ACHN (cell line): ENCODE measurements at regions not wholly inside any gene's neighbourhood (a gene's known extent, or its start where the extent isn't known, plus 50 kb on each side); places are given as distances from the start of the nearest gene placed in this dataset.
A peak's percentile ranks its signal among the peaks of the same experiment; 100 is the strongest.

Source experiments
- DNase-seq: peaks from one replicate; pipeline ENCODE4 v3.0.0-alpha.2; 2015
- in situ Hi-C: cut with HindIII; loops from 2 replicates; pipeline ENCODE4 v1.10.0; 2017; ENCODE audit warnings: low sequenced_read_pairs, low pct_ligation_motif_present, low pct_unique_long_range_greater_than_20kb

GRCh38 chr5:175219366-175219765 lies 224.6 kb downstream of the DRD1 start:
- DNase-seq = no peak
- in situ Hi-C loops = no loop called here

DNA sequence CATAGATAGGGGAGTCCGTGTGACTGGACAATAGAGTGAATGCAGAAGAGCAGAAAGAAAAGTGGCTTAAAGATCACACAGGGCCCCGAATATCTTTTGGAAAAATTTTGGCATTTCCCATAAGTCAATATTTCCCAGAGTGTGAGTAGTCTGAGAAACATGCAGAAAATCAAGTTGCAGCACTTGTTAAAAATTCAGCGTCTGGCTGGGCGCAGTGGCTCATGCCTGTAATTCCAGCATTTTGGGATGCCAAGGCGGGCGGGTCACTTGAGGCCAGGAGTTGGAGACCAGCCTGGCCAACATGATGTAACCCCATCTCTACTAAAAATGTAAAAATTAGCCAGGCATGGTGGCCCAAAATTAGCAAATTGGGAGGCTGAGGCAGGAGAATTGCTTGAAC lies 227.0 kb downstream of the DRD1 start:
- in situ Hi-C loops = no loop called here
- no peak for DNase-seq

GRCh38 chr5:175215906-175216305 lies 228.1 kb downstream of the DRD1 start:
- no peak for DNase-seq

GRCh38 chr5:175214152-175214551 lies 229.8 kb downstream of the DRD1 start:
- in situ Hi-C loops = no loop called here
- DNase-seq = peak; percentile 68

More at GRCh38 chr5:175215906-175216305, 228.1 kb downstream of the DRD1 start:
- in situ Hi-C loops = no loop called here

GRCh38 chr5:175211956-175212756 lies 231.8 kb downstream of the DRD1 start:
- DNase-seq = no peak
- in situ Hi-C loops = no loop called here

- no peak for DNase-seq
- in situ Hi-C loops = no loop called here
Observed at GRCh38 chr5:175207321-175208040, 236.5 kb downstream of the DRD1 start.

- no peak for DNase-seq
- in situ Hi-C loops = no loop called here
Observed at GRCh38 chr5:175206669-175207068, 237.3 kb downstream of the DRD1 start.

GRCh38 chr5:175202463-175203068 lies 241.4 kb downstream of the DRD1 start:
- peak; percentile 79 for DNase-seq
- in situ Hi-C loops = no loop called here

DNA sequence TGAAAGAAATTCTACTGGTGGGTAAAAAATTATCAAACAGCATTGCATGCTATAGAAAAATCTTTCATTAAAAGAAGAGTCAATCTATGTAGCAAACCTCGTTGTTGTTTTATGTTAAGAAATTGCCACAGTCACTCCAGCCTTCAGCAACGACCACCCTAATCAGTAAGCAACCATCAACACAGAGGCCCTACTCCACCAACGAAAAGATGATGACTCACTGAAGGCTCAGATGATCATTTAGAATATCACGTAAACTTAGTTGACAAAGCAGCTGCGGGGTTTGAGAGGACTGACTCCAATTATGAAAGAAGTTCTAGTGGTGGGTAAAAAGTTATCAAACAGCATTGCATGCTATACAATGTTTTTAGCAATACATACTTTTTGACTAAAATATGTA lies 242.6 kb downstream of the DRD1 start:
- DNase-seq = no peak
- in situ Hi-C loops = no loop called here

GRCh38 chr5:175195698-175196656 lies 248.0 kb downstream of the DRD1 start:
- DNase-seq = no peak
- in situ Hi-C loops = no loop called here

DNA sequence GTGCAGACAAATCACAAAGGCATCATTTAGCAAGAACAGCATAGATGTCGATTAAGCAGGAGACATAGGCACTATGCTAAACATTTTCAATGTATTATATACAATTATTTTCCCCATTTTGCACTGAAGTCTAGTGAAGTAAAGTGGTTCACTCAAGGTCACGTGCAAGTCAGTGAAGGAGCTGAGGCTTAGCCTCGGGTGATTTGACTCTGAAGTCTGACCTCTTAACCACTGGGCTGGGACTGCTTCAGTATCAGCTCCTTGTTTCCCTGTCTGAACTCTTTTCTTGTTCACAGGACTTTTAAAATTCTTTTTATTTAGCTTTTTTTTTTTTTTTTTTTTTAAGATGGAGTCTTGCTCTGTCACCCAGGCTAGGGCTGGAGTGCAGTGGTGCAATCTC lies 262.7 kb downstream of the DRD1 start:
- in situ Hi-C loops = no loop called here
- no peak for DNase-seq

DNA sequence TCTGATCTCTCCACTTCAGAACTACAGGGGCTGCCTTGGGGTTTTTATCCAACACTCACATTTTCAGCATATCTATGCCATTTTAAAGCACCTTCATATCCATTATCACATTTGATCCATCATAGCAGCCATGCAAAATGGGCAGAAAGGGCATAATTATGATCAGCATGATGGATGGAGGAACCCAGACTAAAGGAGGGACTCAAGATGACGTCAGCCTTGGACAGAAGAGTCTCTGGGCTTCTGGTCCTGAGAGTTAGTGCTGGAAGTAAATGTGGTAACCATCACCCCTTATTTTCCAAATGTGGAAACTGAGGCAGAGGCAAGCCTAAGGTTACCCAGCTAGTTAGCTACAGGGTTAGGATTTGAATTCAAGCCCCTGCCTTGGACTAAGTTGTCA lies 273.1 kb downstream of the DRD1 start:
- DNase-seq = no peak
- in situ Hi-C loops = no loop called here

DNA sequence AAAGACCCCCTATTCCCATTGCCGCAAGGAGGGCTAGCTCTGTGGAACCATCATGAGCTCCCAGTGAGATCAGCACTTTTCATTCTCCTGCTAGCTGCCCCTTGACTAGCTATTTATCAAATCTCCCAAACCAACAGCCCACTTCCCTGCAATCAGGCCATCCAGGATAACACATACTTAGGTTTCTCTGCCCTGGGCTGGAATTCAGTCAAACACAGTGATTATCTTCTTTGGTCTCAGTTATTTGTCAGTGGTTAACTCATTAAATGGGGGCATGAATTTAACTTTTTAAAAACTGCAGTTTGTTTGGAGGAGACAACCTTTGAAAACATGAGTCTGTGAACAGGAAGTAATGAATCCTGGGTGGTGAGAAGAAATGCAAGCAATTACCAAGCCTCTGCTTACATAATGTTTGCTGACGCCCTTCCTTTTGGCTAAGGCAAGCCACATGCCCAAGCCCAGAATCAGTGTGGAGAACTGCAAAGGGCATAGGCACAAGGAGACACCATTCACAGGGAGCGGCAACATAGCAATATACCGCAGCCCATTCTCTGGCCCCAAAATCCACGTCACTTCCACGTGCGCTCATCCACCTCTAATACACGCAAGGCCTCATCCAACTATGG lies 275.0 kb downstream of the DRD1 start:
- DNase-seq = no peak
- in situ Hi-C loops = no loop called here

DNA sequence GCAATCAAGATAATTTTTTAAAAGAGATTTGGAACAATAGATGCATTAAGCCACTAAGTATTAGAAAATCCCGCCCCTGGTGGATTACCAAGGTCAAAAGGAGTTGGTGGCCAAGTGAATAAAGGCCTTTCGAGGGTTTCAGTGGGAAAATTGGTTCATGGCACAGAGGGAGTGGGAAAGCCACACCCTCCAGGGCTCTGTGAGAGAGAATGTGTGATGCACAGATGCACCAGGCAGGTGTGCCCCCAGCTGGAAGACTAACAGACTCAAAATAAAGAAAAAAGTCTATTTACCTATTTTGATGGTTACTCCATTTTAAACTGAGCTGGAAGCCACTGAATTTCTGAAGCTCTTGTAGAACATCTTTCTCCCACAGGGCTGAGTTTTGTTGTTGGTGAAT lies 278.0 kb downstream of the DRD1 start:
- in situ Hi-C loops = no loop called here
- DNase-seq = no peak

DNA sequence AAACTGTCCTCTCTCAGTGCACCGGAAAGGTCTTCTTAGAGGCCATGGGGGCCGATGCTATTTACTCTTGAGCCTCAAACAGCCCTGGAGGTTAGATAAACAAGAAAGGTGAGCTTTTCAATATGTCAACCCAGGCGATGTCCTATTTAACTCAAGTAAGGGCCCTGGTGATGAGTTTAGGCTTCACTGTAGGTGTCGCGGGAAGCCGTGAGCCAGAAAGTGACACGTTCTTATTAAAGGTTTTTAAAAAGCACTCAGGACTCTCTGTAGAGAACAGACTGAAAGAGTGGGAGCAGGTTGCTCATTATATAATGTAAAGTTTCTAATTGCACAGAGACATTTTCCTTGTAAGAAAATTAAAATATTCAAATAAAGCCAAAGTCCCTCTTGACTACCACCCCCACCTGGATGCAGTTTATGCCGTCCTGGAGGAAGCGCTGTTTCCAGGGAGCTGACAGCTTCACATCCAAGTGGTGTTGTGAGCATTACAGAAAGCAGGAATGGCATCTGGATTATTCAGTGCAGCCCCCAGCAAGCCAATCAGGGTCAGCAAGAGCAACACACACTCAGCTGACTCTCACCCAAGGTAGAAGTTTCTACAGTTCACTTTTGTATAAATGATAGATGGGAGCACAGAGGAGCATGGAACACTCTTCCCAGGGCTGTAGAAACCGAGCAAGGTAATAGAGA lies 280.3 kb downstream of the DRD1 start:
- in situ Hi-C loops = no loop called here
- no peak for DNase-seq

GRCh38 chr5:175162036-175162435 lies 281.9 kb downstream of the DRD1 start:
- no peak for DNase-seq
- in situ Hi-C loops = no loop called here

DNA sequence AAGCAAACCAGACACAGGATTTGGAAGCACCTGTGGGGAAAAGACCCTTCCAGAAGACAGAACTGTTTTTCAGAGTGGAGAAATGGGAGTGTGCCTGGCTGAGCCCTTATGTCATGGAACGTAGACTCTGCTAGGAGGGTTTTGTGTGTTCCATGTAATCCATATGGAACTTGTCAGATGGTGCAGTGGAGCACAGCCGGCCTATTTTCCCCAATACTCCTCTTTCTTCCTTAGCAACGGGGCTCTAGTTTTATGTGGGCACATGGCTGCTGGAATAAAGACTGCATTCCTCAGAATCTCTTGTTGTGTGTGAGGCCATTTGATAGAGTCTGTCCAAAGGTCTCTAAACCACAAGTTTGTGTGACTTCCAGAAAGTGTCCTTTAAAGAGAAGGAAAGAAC lies 284.0 kb downstream of the DRD1 start:
- in situ Hi-C loops = no loop called here
- no peak for DNase-seq
